HG02943 (cell line): ENCODE measurements at regions not wholly inside any gene's neighbourhood (a gene's known extent, or its start where the extent isn't known, plus 50 kb on each side); places are given as distances from the start of the nearest gene placed in this dataset.
"Not testable (repeated sequence)": the region's sequence is repeated elsewhere in the genome, so short reads cannot be mapped to it uniquely, and the experiment has no call there.

ENCODE experiments used
- ATAC-seq: cut with Tn5 transposase; IDR thresholded peaks from one replicate; pipeline ENCODE4 v1.9.1; 2021; ENCODE audit warnings: mild to moderate bottlenecking, low read depth, moderate library complexity; ENCODE audit not compliant: unreplicated experiment

GRCh38 chr15:26197719-26198118 is 334.6 kb upstream of the ATP10A start:
- ATAC-seq = no peak

- no peak for ATAC-seq
These were observed 333.9 kb upstream of the ATP10A start for GRCh38 chr15:26197060-26197459.

GRCh38 chr15:26191193-26191592 is 328.1 kb upstream of the ATP10A start:
- no peak for ATAC-seq

GRCh38 chr15:26186138-26186537 is 323.0 kb upstream of the ATP10A start:
- not testable (repeated sequence) for ATAC-seq

GRCh38 chr15:26182441-26182840 is 319.3 kb upstream of the ATP10A start:
- ATAC-seq = no peak

DNA sequence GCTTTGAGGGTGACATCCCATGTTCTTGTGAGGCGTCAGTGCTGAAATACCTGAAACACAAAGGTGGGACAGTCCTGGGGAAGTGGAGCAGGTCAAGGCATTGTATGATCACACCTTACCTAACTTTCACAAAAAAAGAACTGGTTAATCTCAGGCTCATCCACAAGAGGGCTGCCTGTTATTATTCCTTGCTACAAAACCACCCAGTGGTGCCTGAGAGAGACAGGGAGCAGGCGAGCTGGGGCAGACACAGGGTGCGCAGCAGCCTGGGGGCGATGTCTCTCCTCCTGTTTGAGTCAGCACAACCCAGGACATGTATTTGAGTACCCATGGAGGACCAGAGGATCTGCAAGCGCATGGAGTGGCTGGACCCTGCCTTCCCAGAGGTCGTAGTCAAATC is 316.8 kb upstream of the ATP10A start:
- no peak for ATAC-seq

GRCh38 chr15:26178640-26179220 is 315.6 kb upstream of the ATP10A start:
- no peak for ATAC-seq

- ATAC-seq = no peak
These were observed 314.7 kb upstream of the ATP10A start for GRCh38 chr15:26177816-26178215.

DNA sequence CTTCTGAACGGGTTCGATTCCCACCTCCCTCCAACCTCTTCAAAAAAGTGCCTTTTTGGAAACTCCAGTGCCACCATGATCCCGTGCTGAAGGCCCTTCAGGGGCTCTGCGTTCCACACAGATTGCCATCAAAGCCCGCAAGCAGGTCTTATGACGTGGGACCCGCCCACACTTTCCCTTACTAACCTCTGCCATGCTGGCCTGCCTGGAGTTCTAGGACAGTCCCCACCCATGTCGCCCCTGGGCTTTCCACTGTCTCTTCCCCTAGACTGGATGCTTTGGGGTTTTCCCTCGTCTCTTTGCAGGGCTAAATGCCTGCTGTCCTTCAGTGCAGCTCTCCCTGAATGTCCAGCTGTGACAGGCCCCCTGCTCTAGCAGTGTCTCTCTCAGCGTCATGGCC is 313.7 kb upstream of the ATP10A start:
- no peak for ATAC-seq

- ATAC-seq = no peak
These were observed 308.1 kb upstream of the ATP10A start for GRCh38 chr15:26171266-26171665.

DNA sequence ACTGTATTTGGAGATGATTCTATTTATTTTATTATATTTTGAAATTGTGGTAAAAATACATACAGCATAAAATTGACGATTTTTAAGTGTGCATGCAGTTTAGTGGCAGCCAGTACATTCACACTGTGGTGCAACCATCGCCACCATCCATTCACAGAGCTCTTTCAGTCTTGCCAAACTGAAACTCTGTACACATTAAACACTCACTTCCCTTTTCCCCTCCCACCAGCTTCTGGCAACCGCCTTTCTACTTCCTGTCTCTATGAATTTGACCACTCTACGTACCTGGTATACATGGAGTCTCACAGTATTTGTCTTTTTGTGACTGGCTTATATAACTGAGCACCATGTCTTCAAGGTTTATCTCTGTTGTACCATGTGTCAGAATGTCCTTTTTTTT is 303.3 kb upstream of the ATP10A start:
- ATAC-seq = no peak

DNA sequence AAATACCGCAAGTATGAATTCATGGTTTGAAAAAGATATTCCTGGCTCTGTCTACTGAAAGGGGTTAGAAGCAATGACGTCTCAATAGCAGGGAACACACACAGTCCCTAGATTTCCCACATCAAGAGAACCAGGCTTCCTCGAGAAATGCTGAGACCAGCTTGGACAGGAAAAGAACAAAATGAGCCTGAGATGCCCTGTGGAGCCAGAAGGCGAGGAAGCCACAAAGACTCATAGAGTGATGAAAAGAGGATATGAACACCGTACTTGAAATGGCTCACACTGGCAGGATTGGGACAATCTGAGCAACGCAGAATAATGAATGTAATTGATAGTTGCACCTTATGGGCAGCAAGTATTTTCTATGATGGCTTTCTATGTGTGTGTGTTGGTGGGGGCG is 302.4 kb upstream of the ATP10A start:
- no peak for ATAC-seq

- ATAC-seq = no peak
These were observed 297.2 kb upstream of the ATP10A start for GRCh38 chr15:26160343-26160742.

- ATAC-seq = no peak
These were observed 295.0 kb upstream of the ATP10A start for GRCh38 chr15:26158176-26158575.

- ATAC-seq = no peak
These were observed 294.0 kb upstream of the ATP10A start for GRCh38 chr15:26157081-26157480.

DNA sequence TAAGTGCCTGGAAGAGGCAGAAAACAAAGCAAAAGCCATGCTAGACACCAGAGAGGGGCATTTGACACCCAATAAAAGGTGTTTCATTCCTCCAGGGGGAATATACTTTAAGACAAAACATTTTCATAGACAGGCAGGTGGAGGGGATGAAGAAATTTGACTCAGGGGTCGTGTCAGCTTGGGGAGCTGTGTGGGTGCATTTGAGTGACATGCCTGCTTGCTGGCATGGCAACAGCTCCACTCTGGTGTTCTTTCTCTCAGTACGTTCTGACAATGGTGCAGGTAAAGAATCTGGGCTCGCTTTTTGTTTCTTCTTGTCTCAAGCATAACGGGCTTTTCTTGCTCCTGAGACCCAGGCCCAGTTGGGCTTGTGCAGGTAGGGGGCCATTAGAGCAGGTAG is 292.9 kb upstream of the ATP10A start:
- ATAC-seq = no peak

GRCh38 chr15:26148156-26148860 is 285.2 kb upstream of the ATP10A start:
- ATAC-seq = no peak

DNA sequence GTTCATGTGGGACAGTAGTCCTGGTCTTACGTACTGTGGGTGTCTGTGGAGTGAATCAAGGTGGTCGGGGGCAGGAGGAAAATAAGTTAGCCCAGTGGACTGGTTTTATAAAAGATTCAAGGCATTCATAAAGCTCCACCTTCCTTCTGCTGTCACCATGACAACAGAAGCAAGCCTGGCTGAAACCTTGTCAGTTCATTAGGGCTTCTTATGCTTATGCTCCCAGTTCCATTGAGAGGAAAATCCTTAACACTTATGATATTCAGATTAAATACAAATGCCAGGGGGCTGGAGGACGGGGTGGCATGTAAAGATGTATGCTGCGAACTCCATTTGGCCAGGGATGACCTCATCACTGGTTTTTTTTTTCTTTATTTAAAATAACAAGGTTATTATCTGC is 283.1 kb upstream of the ATP10A start:
- ATAC-seq = no peak

DNA sequence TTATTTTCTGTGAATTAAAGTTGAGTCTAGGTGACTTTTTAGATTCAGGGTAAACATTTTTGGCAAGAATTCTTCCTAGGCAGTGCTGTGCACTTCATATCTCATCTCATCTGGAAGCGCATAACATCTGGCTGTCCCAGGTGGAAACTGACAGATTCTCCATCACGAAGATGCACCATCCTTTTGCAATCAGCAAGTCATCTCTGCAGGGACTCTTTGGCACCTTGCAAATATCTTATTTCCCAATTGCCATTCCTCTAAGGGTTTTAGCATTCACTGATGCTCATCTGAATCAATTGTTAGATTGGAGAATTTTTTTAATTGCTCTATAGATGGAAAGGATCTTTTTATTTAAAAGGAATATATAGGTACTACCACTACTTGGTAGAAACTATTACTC is 282.7 kb upstream of the ATP10A start:
- no peak for ATAC-seq

DNA sequence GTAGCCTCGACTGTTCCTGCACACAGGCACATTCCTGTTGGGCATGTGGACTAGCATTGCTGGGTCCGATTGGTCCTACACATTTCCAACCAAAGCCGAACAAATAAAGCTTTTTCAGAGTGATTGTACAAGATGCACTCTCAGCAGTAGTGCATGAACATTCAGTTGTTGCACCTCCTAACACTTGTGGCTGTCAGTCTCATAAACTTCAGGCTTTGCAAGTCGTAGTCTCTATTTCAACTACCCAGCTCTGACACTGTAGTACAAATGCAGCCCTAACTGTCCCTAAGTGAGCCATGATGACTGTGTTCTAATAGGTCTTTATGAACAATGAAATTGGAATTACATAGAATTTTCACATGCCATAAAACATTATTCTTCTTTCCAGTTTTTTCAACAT is 281.7 kb upstream of the ATP10A start:
- no peak for ATAC-seq

DNA sequence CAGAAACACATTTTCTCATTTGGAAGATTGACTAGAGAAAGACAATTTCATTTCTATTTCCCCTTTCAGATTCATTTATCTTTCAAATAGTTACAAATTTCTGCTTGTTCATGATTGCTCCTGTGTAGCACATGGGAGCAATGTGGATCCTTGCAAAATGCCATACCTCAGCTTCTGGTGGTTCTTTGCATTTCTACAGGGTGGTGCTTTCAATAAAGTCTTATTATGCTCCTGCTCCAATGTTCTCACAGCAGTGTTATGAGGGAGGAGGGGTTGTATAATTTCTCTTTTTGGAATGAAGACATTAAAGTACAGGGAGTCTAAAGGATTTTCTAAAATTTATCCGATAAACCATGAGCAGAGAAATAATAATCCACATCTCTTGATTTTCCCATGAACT is 280.1 kb upstream of the ATP10A start:
- ATAC-seq = no peak

DNA sequence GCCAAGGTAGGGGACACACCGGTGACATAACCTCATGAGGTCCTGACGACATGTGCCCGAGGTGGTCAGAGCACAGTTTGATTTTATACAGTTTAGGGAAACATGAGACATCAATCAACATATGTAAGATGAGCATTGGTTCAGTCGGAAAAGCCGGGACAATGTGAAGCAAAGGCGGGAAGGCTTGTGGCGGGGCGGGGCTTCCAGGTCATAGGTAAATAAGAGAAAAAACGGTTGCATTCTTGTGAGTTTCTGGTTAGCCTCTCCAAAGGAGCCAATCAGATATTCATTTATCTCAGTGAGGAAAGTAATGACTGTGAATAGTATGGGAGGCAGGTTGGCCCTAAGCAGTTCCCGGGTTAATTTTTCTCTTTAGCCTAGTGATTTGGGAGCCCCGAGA is 271.7 kb upstream of the ATP10A start:
- ATAC-seq = no peak

DNA sequence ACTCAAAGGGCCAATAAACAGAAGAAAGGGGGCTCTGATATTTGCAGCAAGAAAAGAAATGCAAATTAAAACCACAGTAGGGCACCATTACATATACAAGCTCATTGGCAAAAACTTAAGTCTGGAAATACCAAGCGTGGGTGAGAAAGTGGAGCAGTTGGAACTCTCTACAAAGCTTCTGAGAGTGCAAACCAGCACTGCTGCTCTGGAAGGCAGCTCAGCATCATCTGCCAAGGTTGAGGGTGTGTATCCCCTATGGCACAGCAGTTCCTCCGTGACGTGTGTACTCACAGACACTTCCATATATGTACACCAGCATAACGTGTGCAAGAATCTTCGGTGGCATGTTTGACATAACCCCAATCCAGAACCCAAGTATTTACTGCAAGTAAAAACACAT is 271.0 kb upstream of the ATP10A start:
- ATAC-seq = no peak
